GM21717 (cell line): ENCODE measurements at regions not wholly inside any gene's neighbourhood (a gene's known extent, or its start where the extent isn't known, plus 50 kb on each side); places are given as distances from the start of the nearest gene placed in this dataset.

Experiments
- ATAC-seq: cut with Tn5 transposase; IDR thresholded peaks from one replicate; pipeline ENCODE4 v1.9.1; 2021; ENCODE audit warnings: mild to moderate bottlenecking, moderate library complexity; ENCODE audit not compliant: unreplicated experiment

DNA sequence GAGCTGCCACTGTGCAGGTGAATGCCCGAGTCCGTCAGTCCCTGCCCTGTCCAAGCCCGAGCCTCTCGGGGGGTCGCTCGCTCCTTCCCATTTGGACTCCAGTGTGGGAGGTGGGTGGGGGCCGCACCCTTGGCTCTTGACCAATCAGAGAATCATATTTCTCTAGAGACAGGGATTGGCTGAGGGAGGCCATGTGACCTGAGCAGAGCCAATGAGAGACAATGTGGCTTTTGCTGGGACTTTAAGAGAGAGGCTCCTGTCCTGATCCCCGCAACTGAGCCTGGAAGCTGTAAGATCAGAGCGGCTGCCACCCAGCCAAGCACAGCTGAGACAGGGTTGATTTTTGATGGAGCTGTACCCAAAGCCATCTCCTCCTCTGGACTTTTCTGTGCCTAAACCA is 199.3 kb downstream of the TFAP2C start:
- no peak for ATAC-seq

DNA sequence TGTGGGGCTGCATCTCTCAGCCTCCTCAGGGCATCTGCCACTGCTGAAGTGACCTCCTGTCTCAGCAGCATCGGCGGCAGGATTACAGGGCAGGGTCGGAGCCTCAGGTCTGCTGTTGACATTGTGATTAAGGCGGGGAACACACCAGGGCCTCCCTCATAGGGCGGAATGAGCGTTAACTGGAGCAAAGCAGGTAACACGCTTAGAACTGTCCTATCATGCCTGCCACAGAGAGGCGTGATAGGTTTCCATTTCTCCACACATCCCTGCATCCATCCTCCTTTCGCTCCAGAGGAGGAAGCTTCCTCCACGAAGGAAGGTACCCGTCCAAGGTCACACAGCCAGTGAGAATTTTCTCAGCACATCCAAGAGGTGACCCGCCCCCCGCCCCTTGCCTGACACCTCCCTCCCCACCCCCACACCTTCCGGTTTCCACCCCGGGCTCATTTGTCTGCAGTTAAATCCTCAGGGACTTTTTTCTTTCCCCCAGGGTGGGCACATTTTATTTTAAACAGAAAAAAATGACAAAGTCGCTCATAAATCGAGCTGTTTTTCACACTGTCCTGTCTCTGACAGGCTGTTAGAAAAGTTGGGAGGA is 200.8 kb downstream of the TFAP2C start:
- ATAC-seq: no peak

DNA sequence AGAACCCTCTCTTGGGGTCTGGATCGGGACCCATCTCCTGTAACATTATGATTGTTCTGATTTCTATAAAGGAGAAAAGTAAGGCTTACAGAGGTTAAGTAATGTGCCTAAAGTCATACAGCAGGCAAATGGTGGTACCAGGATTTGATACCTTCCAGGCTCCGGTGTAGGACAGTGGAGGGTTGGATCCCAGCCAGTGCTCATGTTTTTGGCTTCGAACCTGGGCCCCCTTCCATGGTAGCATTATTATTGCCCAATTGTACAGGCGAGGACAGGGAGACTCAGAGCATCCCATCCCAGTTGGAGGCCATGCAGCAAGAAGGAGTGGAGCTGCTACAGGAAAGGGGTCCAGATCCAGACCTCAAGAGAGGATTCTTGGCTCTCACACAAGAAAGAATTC is 202.7 kb downstream of the TFAP2C start:
- no peak for ATAC-seq

DNA sequence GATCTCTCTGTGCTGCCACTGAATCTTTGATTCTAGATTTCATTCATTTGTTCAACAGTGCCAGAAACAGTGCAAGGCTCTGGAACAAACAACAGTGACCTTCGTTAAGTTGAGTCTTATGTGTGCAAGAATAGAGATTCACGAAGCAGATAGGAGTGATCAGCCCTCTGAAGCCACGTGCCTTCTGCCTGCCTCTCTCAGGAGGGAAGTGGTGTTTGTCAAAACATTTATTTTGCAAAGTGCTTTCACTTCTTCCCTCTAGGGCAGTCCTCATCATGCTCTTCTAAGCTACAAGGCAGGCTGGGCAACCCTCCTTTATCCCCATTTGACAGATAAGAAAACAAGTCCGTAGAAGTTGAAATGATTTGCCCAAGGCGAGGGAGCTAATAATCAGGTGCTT is 204.3 kb downstream of the TFAP2C start:
- ATAC-seq: no peak

DNA sequence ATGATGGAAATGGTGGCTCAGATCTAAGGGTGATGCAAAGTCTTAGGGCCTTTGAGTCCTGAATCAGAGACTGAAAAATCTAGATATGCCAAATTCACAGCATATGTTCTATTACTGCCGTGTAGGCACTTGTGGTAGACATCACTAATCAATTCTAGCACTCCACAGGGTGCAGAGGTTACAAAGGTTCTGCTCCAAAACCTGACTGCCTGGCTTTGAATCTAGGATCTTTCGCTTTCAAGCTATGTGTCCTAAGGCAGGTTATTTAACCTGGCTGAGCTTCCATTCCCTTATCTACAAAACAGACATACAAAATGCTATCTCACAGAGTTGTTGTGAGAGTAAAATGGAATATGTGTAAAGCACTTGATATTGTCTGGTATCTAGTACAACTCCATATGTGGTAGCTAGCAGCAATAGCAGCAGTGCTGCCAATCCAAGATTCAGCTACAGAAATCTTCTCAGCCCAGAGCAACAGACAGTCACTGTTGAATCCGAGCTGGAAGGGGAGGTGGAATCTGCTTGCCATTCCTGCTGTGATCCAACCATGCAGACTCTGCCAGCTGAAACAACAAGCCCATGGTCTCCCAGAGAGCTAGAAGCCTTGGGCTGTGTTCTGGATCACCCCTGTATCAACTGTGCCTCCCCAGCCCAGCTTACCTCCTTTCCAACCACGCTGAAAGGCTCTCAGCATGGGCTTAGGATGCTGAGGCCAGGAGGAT is 206.9 kb downstream of the TFAP2C start:
- ATAC-seq: no peak

DNA sequence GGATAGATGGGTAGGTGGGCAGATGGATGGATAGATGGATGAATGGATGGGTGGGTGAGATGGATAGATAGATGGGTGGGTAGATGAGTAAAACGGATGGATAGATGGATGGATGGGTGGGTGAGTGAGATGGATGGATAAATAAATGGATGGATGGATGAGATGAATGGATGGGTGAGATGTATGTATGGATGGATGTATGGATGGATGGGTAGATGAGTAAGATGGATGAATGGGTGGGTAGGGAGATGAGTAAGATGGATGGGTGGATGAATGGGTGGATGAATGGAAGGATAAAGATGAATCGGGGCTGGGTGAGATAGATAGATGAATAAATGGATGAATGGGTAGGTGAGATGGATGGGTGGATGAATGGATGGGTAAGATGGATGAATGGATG is 210.1 kb downstream of the TFAP2C start:
- ATAC-seq: no peak

- ATAC-seq: no peak
These were observed 210.7 kb downstream of the TFAP2C start for GRCh38 chr20:56839786-56840185.

GRCh38 chr20:56840716-56841261 is 211.7 kb downstream of the TFAP2C start:
- no peak for ATAC-seq

DNA sequence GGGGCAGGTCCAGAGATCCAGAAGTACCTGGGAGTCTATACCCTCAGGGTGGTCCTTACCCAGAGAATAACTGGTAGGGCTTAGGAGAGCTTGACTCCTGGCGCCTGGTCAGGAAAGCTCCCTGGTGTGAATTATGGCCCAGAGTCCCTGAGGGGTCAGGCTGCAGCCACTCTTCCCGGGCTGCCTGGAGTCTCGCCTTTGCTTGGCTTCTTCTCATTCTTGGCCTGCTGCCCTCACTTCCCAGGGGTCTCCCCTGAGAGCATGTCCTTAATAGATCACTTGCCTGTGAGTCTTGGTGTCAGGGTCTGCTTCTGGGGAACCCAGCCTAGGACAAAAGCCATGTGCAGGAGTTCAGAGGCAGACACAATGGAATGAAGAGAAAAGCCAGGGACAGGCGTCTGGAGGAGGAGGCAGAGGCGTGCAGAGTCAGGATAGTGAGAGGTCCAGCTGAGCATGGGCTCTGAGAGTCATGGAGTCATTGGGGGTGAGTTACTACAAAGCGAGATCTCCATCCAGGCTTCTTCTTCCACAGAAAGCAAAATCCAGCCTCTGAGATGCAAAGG is 212.3 kb downstream of the TFAP2C start:
- ATAC-seq: no peak

GRCh38 chr20:56842056-56842455 is 212.9 kb downstream of the TFAP2C start:
- ATAC-seq: no peak

GRCh38 chr20:56843386-56843785 is 214.3 kb downstream of the TFAP2C start:
- no peak for ATAC-seq

- no peak for ATAC-seq
These were observed 214.7 kb downstream of the TFAP2C start for GRCh38 chr20:56843817-56844216.

- ATAC-seq: no peak
These were observed 216.5 kb downstream of the TFAP2C start for GRCh38 chr20:56845546-56846086.

DNA sequence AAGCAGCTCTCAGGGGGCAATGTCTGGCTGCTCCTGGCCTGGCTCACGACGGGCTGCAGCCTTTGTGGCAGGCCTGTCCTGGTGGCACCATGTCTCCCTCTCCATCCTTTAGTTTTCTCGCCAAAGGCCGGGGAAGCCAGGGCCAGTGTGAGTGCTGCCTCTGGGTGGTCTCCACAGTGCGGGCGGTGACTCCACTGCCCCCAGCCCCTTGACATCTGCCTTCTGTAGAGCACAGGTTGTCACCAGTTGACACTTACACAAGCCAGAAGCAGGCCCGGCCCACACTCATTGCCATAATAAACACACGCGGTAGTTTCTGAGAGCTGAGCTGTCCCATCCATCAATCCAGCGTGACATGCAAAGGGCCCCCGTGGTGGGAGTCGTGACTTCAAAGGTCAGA is 219.5 kb downstream of the TFAP2C start:
- ATAC-seq: no peak

DNA sequence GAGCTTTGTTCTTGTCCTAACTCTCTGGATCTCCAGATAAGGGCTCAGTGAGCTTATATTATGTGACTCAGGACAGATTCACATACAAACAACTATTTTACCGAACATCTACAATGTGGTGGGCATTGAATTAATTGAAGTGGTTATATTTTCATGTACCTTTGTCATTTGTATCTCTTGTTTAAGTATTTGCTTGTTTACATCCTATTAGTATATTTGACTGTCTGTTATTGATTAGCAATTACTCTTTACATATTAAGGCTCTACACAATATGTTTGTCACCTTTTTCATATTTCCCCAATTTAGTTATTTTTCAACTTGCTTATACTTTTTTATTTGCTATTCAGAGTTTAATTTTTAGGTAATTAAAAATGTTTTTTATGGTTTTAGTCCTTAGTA is 222.4 kb downstream of the TFAP2C start:
- ATAC-seq: no peak

DNA sequence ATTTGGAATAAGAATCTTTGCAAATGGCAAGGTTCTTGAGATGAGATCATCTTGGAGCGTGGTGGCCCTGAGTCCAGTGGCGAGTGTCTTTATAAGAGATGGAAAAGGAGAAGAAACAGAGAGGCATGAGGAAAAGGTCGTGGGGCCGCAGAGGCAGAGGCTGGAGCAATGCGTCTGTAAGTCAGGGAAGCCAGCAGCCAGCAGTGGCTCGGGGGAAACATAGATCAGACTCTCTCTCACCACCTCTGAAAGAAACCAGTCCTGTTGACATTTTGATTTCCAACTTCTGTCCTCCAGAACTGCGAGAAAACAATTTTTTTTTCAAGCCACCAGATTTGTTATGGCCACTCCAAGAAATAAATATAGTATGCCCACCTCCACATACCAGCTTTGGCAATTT is 226.6 kb downstream of the TFAP2C start:
- ATAC-seq: no peak

DNA sequence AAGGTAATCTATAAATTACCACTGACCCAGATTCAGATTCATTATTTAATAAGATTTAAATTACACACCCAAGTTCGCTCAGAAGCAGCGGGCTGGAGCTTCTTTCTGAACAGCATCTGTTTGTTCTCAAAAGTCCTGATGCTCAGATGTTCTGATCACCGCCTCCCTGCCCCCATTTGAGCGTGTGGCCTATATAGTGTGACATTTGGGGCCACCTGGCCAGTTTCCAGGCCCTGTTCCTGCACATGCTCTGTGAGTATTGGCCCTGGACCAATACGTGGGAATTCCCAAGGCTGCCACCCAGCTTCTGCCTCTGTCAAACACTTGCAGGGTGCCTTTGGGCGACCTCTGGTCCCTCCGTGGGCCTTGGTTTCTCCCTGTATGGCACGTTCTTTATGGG is 228.8 kb downstream of the TFAP2C start:
- ATAC-seq: no peak

DNA sequence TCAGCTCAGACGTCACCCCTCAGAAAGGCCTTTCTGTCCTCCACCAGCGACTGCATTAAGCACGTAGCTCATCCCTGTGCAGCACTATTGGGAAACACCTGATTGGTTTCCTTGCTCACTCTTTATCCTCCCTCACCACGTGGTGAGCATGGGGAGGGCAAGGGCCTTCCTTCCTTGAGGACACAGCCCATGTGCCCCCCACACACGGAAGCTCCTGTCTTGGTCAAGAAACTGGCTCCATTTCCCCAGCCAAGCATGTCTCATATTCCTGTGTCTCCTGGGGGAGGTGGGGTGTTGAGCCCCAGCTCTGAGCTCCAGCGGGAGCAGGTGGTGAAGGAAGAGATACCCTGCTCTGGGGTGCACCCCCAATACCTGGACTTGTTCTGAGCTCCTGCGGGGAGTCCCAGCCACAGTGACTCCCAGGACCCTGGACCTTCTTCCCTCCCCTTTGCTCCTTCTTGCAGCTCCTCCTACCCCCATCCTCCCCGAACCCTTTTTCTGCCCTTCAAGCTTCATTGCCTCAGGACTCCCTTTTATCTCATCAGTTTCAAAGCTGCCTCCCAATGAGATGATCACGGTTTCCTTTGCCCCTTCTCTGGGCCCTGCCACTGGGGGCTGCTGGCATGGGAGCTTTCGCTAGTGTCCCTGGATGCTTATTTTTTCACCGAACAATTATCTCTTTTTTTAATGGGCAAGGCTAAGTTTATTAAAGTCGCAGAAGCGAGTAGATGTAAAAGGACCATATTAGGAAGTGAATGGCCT is 230.1 kb downstream of the TFAP2C start:
- no peak for ATAC-seq

DNA sequence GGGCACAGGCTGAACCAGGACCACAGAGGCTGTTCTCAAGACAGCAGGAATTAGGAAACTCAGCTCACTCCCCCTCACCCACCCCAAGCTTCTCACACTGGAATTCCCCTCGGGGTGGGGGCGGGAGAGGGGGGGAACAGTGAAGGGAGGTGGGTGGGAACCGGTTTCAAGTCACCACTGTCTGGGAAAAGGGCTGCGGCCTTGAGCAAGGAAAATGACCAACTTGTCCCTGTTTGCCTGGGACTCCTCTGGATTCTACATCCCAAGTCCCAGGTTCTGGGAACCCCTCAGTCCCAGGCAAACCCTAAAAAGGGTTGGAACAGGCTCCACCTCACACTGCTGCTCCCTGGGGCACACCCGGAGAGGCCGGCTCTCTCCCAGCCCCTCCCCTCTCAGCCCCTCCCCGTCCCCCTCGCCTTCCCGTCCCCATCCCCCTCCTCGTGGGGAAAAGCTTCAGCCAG is 230.7 kb downstream of the TFAP2C start:
- ATAC-seq: no peak

- no peak for ATAC-seq
These were observed 231.3 kb downstream of the TFAP2C start for GRCh38 chr20:56860413-56860812.

- no peak for ATAC-seq
These were observed 232.5 kb downstream of the TFAP2C start for GRCh38 chr20:56861590-56861989.
